GM12864 (cell line): ENCODE measurements at regions not wholly inside any gene's neighbourhood (a gene's known extent, or its start where the extent isn't known, plus 50 kb on each side); places are given as distances from the start of the nearest gene placed in this dataset.

Experiments used
- DNase-seq: peaks from one replicate; pipeline ENCODE4 v3.0.0-alpha.2; 2011; ENCODE audit warnings: low read depth
- H3K4me3 ChIP-seq: 2 replicates; pipeline ENCODE4 v1.5.1; 2011; ENCODE audit warnings: mild to moderate bottlenecking, low read depth, low read length, control low read depth
- TF ChIP-seq, protein P1 (sequence below): IDR thresholded peaks from 2 replicates; pipeline ENCODE4 v1.5.1; 2011; ENCODE audit warnings: low read depth, mild to moderate bottlenecking, moderate library complexity, low read length, control low read depth, inconsistent platforms; ENCODE audit errors: missing control alignments

DNA sequence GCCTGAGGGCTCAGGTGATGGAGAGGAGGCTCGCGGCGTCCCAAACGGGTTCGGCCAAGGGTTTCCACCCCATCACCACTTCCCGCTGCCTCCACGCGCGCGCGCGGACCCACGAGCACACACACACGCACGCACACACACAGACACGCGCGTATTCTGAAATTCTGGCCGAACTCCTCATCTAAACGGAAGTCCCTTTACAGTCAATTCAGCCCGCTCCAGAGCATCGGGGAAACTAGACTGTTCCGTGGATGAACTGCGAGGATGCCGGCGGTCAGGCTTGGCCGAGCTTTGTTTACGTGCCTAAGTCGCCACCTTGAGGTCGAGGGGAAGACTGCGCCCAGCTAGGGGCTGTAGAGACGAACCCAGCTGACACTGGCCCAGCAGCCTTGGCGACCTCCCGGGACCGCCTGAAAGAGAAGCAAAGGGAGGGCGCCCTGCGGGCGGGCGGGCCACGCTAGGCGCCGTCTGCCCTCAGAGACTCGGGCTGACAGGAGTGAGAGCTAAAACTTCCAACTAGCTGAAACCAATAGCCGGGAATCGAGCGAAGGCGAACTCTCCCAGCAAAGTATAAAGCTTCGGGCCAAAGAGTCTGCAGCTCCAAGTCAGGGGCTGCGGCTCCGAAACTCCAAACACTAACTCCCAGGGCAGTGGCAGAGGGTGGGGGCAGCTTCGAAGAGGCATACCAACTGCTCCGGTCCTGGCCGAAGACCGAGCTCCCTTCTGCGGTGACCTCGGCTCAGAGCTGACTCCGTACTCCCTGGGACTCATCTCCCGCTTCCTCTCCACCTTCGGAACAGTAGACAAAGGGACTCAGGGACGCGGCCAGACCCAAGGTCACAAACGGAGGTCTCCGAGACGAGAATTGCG lies 124.7 kb upstream of the C11orf58 start:
- H3K4me3 ChIP-seq: no peak overlapping the region
- TF ChIP-seq, protein P1, sequence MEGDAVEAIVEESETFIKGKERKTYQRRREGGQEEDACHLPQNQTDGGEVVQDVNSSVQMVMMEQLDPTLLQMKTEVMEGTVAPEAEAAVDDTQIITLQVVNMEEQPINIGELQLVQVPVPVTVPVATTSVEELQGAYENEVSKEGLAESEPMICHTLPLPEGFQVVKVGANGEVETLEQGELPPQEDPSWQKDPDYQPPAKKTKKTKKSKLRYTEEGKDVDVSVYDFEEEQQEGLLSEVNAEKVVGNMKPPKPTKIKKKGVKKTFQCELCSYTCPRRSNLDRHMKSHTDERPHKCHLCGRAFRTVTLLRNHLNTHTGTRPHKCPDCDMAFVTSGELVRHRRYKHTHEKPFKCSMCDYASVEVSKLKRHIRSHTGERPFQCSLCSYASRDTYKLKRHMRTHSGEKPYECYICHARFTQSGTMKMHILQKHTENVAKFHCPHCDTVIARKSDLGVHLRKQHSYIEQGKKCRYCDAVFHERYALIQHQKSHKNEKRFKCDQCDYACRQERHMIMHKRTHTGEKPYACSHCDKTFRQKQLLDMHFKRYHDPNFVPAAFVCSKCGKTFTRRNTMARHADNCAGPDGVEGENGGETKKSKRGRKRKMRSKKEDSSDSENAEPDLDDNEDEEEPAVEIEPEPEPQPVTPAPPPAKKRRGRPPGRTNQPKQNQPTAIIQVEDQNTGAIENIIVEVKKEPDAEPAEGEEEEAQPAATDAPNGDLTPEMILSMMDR: peak; percentile 93
- DNase-seq: peak; percentile 22

DNA sequence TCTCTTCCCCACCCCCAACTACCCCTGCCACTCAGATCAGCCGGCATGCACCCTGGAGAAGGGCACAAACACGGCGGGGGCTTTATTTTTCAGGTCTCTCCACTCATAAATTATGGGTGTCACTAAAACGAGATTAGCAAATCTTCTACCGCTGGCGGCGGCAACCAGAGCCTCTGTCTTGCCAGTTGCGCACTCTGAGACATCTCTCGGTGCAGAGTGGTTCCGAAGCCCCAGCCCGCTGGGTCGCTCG lies 125.3 kb upstream of the C11orf58 start:
- no peak for DNase-seq
- H3K4me3 ChIP-seq: no peak overlapping the region
- TF ChIP-seq, protein P1: no peak

DNA sequence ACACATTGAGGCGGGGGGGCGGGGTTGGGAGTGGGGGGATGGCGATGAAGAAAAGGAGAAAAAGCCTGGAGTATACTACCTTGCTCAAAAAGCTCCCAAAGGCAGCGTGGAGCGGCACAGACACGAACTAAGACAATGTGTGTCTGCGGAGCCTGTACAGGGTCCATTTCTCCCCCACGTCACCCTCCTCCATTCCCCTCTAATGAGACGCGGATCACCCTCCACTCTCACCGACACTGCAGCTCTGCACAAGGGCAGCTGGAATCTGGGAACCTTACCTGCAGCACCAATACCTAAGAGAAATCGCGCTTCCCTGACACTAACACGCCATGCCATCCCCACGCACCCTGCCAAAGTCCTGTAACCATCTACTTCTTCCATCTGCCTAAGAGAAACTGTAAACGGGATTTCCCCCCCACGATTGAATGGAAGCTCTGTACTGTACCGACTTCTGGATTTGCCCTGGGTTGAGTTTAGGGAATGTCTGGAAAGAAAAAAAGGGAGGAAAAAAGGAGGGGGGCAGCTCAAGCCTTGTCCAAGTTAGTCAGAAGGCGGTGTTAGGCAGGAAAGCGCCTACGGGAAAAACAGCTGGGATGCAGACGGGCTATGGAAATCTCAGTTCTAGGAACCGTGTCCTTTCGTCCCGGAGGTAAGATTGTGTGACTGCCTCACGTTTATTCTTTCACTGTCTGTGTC lies 125.7 kb upstream of the C11orf58 start:
- TF ChIP-seq, protein P1: no peak

DNA sequence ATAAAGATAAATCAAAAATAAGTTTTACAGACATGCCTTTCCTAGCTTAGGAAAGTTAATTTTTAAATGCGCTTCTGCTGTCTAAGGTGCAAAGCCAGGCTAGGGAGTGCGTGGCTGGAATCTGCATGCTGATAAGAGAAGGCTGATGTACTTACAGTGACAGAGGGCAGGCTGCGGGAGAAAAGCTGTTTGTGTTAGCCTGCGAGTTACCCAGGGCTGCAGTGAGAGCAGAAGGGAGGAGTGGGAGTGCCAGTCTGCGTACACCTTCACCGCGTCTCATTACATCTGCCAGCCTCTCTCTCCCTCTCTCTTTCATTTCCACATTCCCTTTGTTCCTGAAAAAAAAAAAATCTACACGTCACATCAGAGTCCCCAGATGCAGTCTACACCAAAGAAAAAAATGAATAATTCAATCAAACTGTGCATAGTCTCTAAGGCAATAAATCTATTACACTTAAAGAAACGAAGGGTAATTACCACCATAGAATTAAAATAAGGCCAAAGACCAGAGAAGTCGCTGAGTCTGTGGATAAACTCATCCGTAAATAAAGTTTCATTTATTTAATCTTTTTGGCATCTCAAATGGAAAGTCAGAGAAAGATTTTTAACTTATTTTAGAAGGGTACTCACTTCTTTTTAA lies 126.4 kb upstream of the C11orf58 start:
- no peak for DNase-seq
- no peak overlapping the region for H3K4me3 ChIP-seq
- TF ChIP-seq, protein P1: no peak

More for the DNA sequence above, 125.7 kb upstream of the C11orf58 start:
- H3K4me3 ChIP-seq: no peak overlapping the region
- no peak for DNase-seq

DNA sequence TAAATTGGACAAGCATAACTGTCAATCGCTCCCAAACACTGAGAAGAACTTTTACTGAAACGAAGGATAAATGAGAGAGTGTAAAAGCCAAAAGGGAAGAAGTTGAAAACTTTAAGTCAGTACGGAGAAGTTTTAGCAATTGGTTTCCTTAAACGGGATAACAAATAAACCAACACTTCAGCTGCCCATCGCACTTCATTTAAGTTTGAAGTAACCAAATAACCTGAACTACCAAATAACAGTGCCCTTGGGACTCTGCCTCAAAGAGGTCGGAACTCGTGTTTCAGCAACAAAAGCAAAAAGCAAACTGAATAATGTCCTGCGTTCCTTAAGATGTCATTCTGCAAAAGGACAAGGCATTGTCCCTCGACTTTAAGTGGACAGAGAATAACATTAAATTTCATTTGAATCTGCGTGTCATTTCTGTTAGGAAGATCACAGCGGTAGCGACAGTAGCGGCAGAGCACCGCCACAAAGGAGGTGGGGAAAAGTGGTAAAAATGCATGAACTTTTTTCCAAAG lies 127.0 kb upstream of the C11orf58 start:
- TF ChIP-seq, protein P1: no peak
- no peak for DNase-seq
- H3K4me3 ChIP-seq: no peak overlapping the region

DNA sequence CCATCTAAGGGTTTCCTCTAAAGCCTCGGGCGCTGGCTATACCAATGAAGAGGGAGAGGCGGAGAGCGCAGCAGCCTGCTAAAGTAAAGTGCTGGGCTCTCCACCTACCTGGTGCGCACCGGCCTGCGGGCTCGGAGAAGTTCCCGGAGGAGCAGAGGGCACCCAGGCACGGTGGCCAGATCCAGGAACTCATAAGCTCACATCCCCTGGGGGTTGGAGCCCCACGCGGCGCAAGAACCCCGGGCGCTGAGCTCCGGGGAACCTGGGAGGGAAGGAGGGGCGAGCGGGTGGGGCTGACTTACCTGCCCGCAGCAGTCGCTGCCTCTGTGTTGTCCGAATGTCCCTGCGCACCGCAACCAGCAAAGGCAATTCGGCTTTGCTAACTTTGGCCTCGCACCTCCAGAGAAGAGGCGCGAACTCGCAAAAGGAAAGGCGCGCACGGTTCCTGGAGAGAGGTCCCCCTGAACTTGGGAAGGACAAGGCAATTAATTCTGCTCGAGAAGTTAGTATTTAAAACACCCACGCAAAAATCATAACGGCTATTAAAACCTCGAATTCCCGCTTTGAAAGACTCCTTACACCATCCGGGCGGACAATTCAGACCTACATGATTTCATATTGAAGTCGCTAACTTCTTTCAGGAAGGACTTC lies 127.6 kb upstream of the C11orf58 start:
- DNase-seq: no peak
- no peak overlapping the region for H3K4me3 ChIP-seq
- TF ChIP-seq, protein P1: no peak
